OCI-LY7 (cell line): ENCODE measurements at regions not wholly inside any gene's neighbourhood (a gene's known extent, or its start where the extent isn't known, plus 50 kb on each side); places are given as distances from the start of the nearest gene placed in this dataset.
"Not testable (repeated sequence)": the region's sequence is repeated elsewhere in the genome, so short reads cannot be mapped to it uniquely, and the experiment has no call there.

ENCODE experiments used
- BruUV-seq: library from RNA; stranded (reverse); fragments of 400-500 nt; replicated peaks from 2 replicates; lab custom pipeline; 2021; lab: Mats Ljungman, UMichigan
- CTCF ChIA-PET: fragments of 300-600 bp; sonication (Branson Sonifier 250); formaldehyde crosslinking; loops from one replicate; lab custom pipeline; 2022; ENCODE audit warnings: antibody characterized with exemption; ENCODE audit not compliant: unreplicated experiment; lab: Charles Lee
- POLR2A ChIA-PET: fragments of 300-600 bp; sonication (Branson Sonifier 250); formaldehyde crosslinking; loops from one replicate; lab custom pipeline; 2022; ENCODE audit warnings: antibody characterized with exemption; lab: Charles Lee
- DNase-seq: peaks from one replicate; pipeline ENCODE4 v3.0.0-alpha.2; 2015; ENCODE audit warnings: low spot score
- H2AFZ ChIP-seq: fragments of 200-600 bp; sonication (generic), shearing (Covaris generic); 2 replicates; pipeline ENCODE4 v1.6.1; 2014; ENCODE audit warnings: mild to moderate bottlenecking, antibody characterized with exemption, low read length, moderate library complexity
- H3K27ac ChIP-seq: fragments of 200-600 bp; sonication (generic); 2 replicates; pipeline ENCODE4 v1.5.1; 2014; ENCODE audit warnings: mixed run types, low read depth, mild to moderate bottlenecking, moderate library complexity, low read length, inconsistent platforms; ENCODE audit not compliant: poor library complexity, severe bottlenecking
- H3K36me3 ChIP-seq: fragments of 200-600 bp; sonication (generic); 2 replicates; pipeline ENCODE4 v1.6.1; 2014; ENCODE audit warnings: mild to moderate bottlenecking, antibody characterized with exemption, low read length, moderate library complexity, mixed read lengths; ENCODE audit not compliant: insufficient read depth
- H3K4me1 ChIP-seq: fragments of 200-600 bp; sonication (generic); 2 replicates; pipeline ENCODE4 v1.5.1; 2014; ENCODE audit warnings: mild to moderate bottlenecking, low read length; ENCODE audit not compliant: insufficient read depth, poor library complexity, severe bottlenecking
- H3K4me2 ChIP-seq: fragments of 200-600 bp; sonication (generic); 2 replicates; pipeline ENCODE4 v1.6.1; 2014; ENCODE audit warnings: mild to moderate bottlenecking, low read length
- H3K4me3 ChIP-seq: fragments of 200-600 bp; sonication (generic); 2 replicates; pipeline ENCODE4 v1.5.1; 2014; ENCODE audit warnings: mild to moderate bottlenecking, low read depth, low read length; ENCODE audit not compliant: poor library complexity, severe bottlenecking
- H3K79me2 ChIP-seq: fragments of 200-600 bp; sonication (generic); 2 replicates; pipeline ENCODE4 v1.6.1; 2016; ENCODE audit warnings: low read depth, mild to moderate bottlenecking, low read length, moderate library complexity, mixed read lengths; ENCODE audit not compliant: insufficient read depth
- H3K9me2 ChIP-seq: fragments of 200-600 bp; sonication (generic); 2 replicates; pipeline ENCODE4 v1.6.1; 2016; ENCODE audit warnings: mild to moderate bottlenecking, low read length, mixed read lengths; ENCODE audit not compliant: insufficient read depth
- H3K9me3 ChIP-seq: fragments of 200-600 bp; sonication (generic); 2 replicates; pipeline ENCODE4 v1.6.1; 2014; ENCODE audit warnings: mild to moderate bottlenecking, mixed run types, low read length, mixed read lengths
- H4K20me1 ChIP-seq: fragments of 200-600 bp; sonication (generic); 2 replicates; pipeline ENCODE4 v1.6.1; 2014; ENCODE audit warnings: mild to moderate bottlenecking, antibody characterized with exemption, low read length, moderate library complexity, mixed read lengths; ENCODE audit not compliant: insufficient read depth
- intact Hi-C: fragments of 100-400 bp; cut with micrococcal nuclease; formaldehyde crosslinking; loops from one replicate; pipeline ENCODE4 v1.10.0; 2022; ENCODE audit not compliant: unreplicated experiment

DNA sequence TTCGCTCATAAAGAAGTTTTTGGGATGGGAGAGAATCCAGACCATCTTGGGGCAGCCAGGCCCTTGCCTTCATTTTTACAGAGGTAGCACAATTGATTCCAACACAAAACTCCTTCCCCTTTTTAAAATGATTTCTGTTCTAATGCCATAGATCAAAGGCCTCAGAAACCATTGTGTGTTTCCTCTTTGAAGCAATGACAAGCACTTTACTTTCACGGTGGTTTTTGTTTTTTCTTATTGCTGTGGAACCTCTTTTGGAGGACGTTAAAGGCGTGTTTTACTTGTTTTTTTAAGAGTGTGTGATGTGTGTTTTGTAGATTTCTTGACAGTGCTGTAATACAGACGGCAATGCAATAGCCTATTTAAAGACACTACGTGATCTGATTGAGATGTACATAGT is 4398.2 kb upstream of the TPTE start:
- H3K4me2 ChIP-seq, H4K20me1 ChIP-seq, CTCF ChIA-PET, H3K27ac ChIP-seq, H3K4me1 ChIP-seq, H3K9me3 ChIP-seq, H3K9me2 ChIP-seq, intact Hi-C loops, H3K79me2 ChIP-seq, H2AFZ ChIP-seq, POLR2A ChIA-PET, DNase-seq, H3K36me3 ChIP-seq, H3K4me3 ChIP-seq, BruUV-seq: not testable (repeated sequence)

- not testable (repeated sequence) for H3K4me3 ChIP-seq
These were observed 4395.7 kb upstream of the TPTE start for GRCh38 chr21:6125549-6126240.

GRCh38 chr21:6126976-6127732 is 4394.2 kb upstream of the TPTE start:
- POLR2A ChIA-PET, BruUV-seq, H3K4me3 ChIP-seq: not testable (repeated sequence)

More at GRCh38 chr21:6125549-6126240, 4395.7 kb upstream of the TPTE start:
- H4K20me1 ChIP-seq, BruUV-seq, H2AFZ ChIP-seq, H3K9me3 ChIP-seq, POLR2A ChIA-PET, DNase-seq, H3K4me1 ChIP-seq, CTCF ChIA-PET, H3K4me2 ChIP-seq, H3K36me3 ChIP-seq, H3K27ac ChIP-seq, H3K9me2 ChIP-seq, intact Hi-C loops, H3K79me2 ChIP-seq: not testable (repeated sequence)

GRCh38 chr21:6130734-6131133 is 4390.6 kb upstream of the TPTE start:
- H3K9me2 ChIP-seq, H3K79me2 ChIP-seq, CTCF ChIA-PET, H3K4me3 ChIP-seq, H4K20me1 ChIP-seq, H3K4me1 ChIP-seq, BruUV-seq, H3K36me3 ChIP-seq, H3K4me2 ChIP-seq, DNase-seq, intact Hi-C loops, H3K27ac ChIP-seq, H3K9me3 ChIP-seq, H2AFZ ChIP-seq, POLR2A ChIA-PET: not testable (repeated sequence)

More at GRCh38 chr21:6126976-6127732, 4394.2 kb upstream of the TPTE start:
- H3K9me3 ChIP-seq, H3K27ac ChIP-seq, H3K79me2 ChIP-seq, H3K4me2 ChIP-seq, H3K4me1 ChIP-seq, H3K9me2 ChIP-seq, intact Hi-C loops, DNase-seq, CTCF ChIA-PET, H3K36me3 ChIP-seq, H4K20me1 ChIP-seq, H2AFZ ChIP-seq: not testable (repeated sequence)

- H2AFZ ChIP-seq, H4K20me1 ChIP-seq, H3K36me3 ChIP-seq, H3K4me1 ChIP-seq, H3K79me2 ChIP-seq, BruUV-seq, H3K4me3 ChIP-seq, H3K4me2 ChIP-seq, intact Hi-C loops, H3K27ac ChIP-seq, POLR2A ChIA-PET, H3K9me3 ChIP-seq, H3K9me2 ChIP-seq, DNase-seq, CTCF ChIA-PET: not testable (repeated sequence)
These were observed 4388.0 kb upstream of the TPTE start for GRCh38 chr21:6133373-6133772.

DNA sequence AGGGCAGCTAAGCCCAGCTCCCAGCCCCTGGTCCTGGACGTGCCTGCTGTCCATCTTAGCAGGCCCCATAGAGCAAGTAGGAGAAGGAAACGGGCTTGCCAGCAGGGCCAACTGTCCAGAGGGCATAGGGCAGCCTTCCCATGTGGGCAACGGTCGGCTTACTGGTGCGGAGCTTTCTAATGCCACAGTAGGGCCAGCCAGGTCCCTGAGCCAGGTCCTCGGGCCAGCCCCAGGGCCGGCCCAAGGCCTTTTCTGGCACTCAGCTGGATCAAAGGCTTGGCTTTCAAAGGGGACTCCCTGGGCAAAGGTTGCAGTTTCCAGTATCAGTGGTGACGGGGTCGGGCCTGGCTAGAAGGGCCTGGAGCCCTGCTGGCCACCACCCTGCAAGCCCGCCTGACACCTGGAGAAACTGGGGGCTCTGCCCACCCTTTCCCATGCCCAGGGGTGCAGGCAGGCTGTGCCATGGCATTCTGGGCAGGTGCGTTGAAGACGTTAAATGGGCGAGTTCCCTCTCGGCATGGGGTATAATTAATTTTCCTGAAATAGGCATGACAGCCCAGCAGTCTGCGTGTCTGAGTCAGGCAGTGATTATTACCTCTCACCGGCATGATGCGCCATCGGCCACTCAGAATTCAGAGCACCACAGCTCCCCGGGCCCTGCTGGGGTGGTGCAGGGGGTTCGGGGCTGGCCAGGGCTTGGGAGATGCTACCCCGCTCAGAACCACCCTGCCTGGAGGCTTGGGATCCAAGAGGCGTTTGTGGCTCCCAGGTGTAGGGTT is 4387.3 kb upstream of the TPTE start:
- H3K4me3 ChIP-seq, H3K4me2 ChIP-seq, H3K9me2 ChIP-seq, H4K20me1 ChIP-seq, H3K9me3 ChIP-seq, DNase-seq, POLR2A ChIA-PET, BruUV-seq, H2AFZ ChIP-seq, CTCF ChIA-PET, H3K27ac ChIP-seq, H3K79me2 ChIP-seq, H3K36me3 ChIP-seq, H3K4me1 ChIP-seq, intact Hi-C loops: not testable (repeated sequence)
